HepG2 (cell line): ENCODE measurements at regions not wholly inside any gene's neighbourhood (a gene's known extent, or its start where the extent isn't known, plus 50 kb on each side); places are given as distances from the start of the nearest gene placed in this dataset.

ENCODE experiments used
- BCL3 ChIP-seq: sonication (generic); formaldehyde crosslinking; IDR thresholded peaks from 2 replicates; pipeline ENCODE4 v1.5.1; 2020; ENCODE audit warnings: mild to moderate bottlenecking, missing genetic modification reagents, moderate library complexity
- CTCF ChIP-seq: sonication (generic); formaldehyde crosslinking; IDR thresholded peaks from 2 replicates; pipeline ENCODE4 v1.5.0; 2020; ENCODE audit warnings: mild to moderate bottlenecking, missing genetic modification reagents, moderate library complexity
- DMAP1 ChIP-seq: IDR thresholded peaks from 2 replicates; pipeline ENCODE4 v1.6.1; 2016
- FOXP1 ChIP-seq, 2 experiments: fragments of 450-650 bp in 1 of 2; IDR thresholded peaks; 2 replicates each; pipeline ENCODE4 v1.6.1; 2017 to 2018; ENCODE audit warnings: antibody characterized with exemption in 1 of 2
- HDAC6 ChIP-seq: fragments of 200-600 bp; sonication (generic); IDR thresholded peaks from 2 replicates; pipeline ENCODE4 v1.7.0; 2017; ENCODE audit warnings: mild to moderate bottlenecking, antibody characterized with exemption, low read length, low read depth
- HNRNPH1 ChIP-seq: fragments of 200-400 bp; formaldehyde crosslinking; optimal IDR thresholded peaks from 2 replicates; pipeline ENCODE3; 2017; ENCODE audit warnings: mild to moderate bottlenecking, low read depth, low read length
- POLR2A ChIP-seq, 2 experiments: IDR thresholded peaks; 2 replicates each; pipeline ENCODE4 v1.6.1; 2011; ENCODE audit warnings: low read depth in 2 of 2, low read length in 2 of 2, mild to moderate bottlenecking in 1 of 2, moderate library complexity in 1 of 2; ENCODE audit not compliant: insufficient read depth in 1 of 2
- POLR2AphosphoS5 ChIP-seq: IDR thresholded peaks from 2 replicates; pipeline ENCODE4 v1.6.1; 2012; ENCODE audit warnings: low read depth, low read length
- ZNF234 ChIP-seq: sonication (generic); formaldehyde crosslinking; conservative IDR thresholded peaks from 2 replicates; pipeline ENCODE4 v1.5.1; 2020; ENCODE audit warnings: mild to moderate bottlenecking, missing genetic modification reagents
- ZNF746 ChIP-seq: sonication (generic); formaldehyde crosslinking; IDR thresholded peaks from 2 replicates; pipeline ENCODE4 v1.8.0; 2022; ENCODE audit warnings: mild to moderate bottlenecking, missing genetic modification reagents

DNA sequence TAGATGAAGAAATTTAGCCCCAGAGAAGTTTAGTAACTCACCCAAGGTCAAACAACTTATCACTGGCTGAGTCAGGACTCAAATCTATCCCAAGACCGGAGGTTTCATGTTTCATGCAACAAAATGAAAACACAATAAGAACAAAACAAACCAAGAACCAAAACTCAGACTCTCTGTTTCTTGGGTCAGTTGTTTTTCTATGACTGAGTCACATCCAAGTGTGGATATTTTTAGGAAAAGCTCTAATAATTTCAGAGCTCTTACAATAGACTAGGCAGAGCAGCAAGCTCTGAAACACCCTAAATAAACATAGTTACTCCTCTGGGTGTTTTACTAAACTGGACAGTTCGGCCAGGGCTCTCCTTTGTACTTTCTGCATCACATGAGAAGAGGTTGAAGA, 87.6 kb upstream of the PRB2 start:
- TF ChIP-seq ZNF234 (CRISPR knock-in tag) (no peak), HDAC6 (no peak), HNRNPH1 (no peak), CTCF (CRISPR knock-in tag) (no peak), DMAP1 (CRISPR knock-in tag) (no peak), ZNF746 (CRISPR knock-in tag) (no peak), POLR2AphosphoS5 (no peak), POLR2A (IDR thresholded peaks at IDR 0.05; ENCODE audit: insufficient read depth in 1 of 2, low read depth in 2 of 2, low read length in 2 of 2) (no peak), FOXP1 (IDR thresholded peaks at IDR 0.05) (no peak), FOXP1 (CRISPR knock-in tag; IDR thresholded peaks at IDR 0.05) (no peak), BCL3 (CRISPR knock-in tag) (no peak)
